ENCODE measurements at regions not wholly inside any gene's neighbourhood (a gene's known extent, or its start where the extent isn't known, plus 50 kb on each side); places are given as distances from the start of the nearest gene placed in this dataset.

DNA sequence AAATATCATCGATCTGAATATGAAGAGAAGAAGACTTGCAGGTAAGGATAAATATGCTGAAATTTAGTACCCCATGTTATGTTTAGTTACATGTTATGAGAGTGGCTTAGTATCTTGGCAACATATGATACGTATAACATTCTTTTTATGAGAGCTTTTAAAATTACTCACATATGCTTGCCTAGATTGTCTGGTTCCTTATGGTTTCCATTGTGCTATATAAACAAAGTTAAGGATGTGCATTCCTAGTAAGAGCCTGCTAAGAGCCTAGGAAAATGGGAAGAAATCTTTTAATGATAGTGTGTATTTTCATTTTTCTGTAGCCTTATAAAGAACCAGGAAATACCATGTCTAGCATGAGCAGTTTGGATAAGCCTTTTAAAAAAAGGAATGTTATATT is 112.0 kb upstream of the KCNN2 start:
- DNase-seq (ENCODE audit: low spot score in 2 of 2): no peak
- WGBS, 2 donors: 54 to 57% methylated on average over 2 of the region's 2 CpGs
- intact Hi-C loops (cut with DNase I; ENCODE audit: low total_unique reads): no loop called here
- TF ChIP-seq, protein P1, sequence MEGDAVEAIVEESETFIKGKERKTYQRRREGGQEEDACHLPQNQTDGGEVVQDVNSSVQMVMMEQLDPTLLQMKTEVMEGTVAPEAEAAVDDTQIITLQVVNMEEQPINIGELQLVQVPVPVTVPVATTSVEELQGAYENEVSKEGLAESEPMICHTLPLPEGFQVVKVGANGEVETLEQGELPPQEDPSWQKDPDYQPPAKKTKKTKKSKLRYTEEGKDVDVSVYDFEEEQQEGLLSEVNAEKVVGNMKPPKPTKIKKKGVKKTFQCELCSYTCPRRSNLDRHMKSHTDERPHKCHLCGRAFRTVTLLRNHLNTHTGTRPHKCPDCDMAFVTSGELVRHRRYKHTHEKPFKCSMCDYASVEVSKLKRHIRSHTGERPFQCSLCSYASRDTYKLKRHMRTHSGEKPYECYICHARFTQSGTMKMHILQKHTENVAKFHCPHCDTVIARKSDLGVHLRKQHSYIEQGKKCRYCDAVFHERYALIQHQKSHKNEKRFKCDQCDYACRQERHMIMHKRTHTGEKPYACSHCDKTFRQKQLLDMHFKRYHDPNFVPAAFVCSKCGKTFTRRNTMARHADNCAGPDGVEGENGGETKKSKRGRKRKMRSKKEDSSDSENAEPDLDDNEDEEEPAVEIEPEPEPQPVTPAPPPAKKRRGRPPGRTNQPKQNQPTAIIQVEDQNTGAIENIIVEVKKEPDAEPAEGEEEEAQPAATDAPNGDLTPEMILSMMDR (IDR thresholded peaks at IDR 0.05): no peak
- no peak for TF ChIP-seq POLR2A (IDR thresholded peaks at IDR 0.05)
- no peak overlapping the region for H3K4me3 ChIP-seq (ENCODE audit: low read depth, poor library complexity, severe bottlenecking)

DNA sequence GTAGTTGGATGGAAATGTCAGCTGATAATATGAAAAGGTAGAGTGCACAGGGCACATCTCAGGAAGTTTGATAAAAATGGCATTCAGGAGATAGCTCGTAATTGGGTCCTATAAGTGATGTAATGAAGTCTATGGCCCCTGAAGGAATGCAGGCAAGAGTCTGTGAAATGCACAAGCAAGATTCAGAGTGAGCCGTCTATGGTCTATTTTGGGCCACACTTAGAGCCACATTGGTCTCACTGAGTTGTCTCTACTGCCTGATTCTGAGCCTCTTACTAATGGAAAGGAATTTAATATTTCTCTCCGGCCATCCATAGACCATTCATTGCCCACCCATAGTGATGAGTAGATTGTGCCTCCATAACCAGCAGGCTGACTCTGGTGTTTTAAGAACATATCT is 111.3 kb upstream of the KCNN2 start:
- DNase-seq (ENCODE audit: low spot score in 2 of 2): no peak
- intact Hi-C loops (cut with DNase I; ENCODE audit: low total_unique reads): no loop called here
- TF ChIP-seq POLR2A (IDR thresholded peaks at IDR 0.05): no peak
- TF ChIP-seq, protein P1 (IDR thresholded peaks at IDR 0.05): no peak
- no peak overlapping the region for H3K4me3 ChIP-seq (ENCODE audit: low read depth, poor library complexity, severe bottlenecking)
- WGBS, 2 donors: 80 to 88% methylated on average over 3 of the region's 3 CpGs

DNA sequence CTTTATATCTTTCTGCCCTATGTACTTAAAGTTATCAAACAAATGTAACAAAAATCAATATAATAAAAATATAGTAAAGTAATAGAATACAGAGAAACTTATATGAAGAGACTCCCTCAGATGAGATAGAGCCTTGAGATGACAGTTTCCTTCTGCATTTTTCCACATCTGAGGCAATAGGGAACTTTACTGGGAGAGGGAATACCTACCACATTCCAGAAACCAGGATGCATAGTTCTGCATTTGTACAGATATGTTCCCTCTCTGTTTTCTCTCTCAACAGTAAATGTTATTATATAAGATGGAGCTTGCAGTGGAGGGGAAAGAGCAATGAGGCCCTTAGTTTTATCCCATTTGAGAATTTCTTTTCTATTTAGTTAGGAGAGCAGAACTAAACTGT is 109.6 kb upstream of the KCNN2 start:
- no peak for DNase-seq (ENCODE audit: low spot score in 2 of 2)
- TF ChIP-seq, protein P1 (IDR thresholded peaks at IDR 0.05): no peak
- TF ChIP-seq POLR2A (IDR thresholded peaks at IDR 0.05): no peak
- H3K4me3 ChIP-seq (ENCODE audit: low read depth, poor library complexity, severe bottlenecking): no peak overlapping the region
- intact Hi-C loops (cut with DNase I; ENCODE audit: low total_unique reads): no loop called here

DNA sequence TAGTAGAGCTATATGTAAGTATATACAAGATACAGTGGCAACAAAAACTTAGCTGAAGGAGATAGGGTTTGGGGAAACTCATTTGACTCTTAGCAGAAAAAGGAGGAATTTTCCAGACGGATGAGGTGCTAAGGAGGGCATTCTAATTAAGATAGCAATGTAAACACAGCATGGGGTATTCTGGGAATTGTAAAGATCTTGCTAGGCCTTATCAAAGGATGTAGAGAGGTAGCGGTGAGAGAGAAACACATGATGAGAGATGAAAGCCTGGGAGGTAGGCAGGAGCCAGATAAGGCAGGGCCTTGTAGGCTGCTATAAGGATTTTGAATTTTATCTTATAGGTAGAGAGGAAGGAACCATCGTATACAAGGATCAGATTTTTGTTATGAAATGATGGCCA is 106.6 kb upstream of the KCNN2 start:
- TF ChIP-seq POLR2A (IDR thresholded peaks at IDR 0.05): no peak
- TF ChIP-seq, protein P1 (IDR thresholded peaks at IDR 0.05): no peak
- H3K4me3 ChIP-seq (ENCODE audit: low read depth, poor library complexity, severe bottlenecking): no peak overlapping the region
- no peak for DNase-seq (ENCODE audit: low spot score in 2 of 2)
- WGBS, 2 donors: 42 to 50% methylated on average over 3 of the region's 3 CpGs
- intact Hi-C loops (cut with DNase I; ENCODE audit: low total_unique reads): no loop called here

DNA sequence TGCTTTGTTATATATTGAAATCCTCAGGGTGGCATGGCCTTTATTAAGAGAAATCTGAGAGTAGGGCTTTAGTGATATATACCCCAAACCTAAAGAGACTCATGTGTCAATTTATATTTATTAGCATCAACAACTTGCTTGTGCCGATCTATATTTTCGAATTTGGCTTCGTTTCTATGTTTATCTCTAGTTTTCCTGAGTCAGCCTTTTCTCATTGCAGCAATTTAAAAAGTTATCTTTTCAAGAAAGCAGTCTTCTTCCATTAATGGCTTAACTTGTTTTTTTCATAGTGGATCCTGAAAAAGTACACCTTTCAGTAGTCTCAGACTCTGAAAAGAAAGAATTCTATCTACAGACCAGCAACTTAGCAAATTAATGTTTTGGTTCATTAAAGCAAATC is 99.9 kb upstream of the KCNN2 start:
- DNase-seq (ENCODE audit: low spot score in 2 of 2): no peak
- no peak overlapping the region for H3K4me3 ChIP-seq (ENCODE audit: low read depth, poor library complexity, severe bottlenecking)
- WGBS, 2 donors: 54 to 61% methylated on average over 3 of the region's 3 CpGs
- TF ChIP-seq POLR2A (IDR thresholded peaks at IDR 0.05): no peak
- TF ChIP-seq, protein P1 (IDR thresholded peaks at IDR 0.05): no peak
- intact Hi-C loops (cut with DNase I; ENCODE audit: low total_unique reads): no loop called here

DNA sequence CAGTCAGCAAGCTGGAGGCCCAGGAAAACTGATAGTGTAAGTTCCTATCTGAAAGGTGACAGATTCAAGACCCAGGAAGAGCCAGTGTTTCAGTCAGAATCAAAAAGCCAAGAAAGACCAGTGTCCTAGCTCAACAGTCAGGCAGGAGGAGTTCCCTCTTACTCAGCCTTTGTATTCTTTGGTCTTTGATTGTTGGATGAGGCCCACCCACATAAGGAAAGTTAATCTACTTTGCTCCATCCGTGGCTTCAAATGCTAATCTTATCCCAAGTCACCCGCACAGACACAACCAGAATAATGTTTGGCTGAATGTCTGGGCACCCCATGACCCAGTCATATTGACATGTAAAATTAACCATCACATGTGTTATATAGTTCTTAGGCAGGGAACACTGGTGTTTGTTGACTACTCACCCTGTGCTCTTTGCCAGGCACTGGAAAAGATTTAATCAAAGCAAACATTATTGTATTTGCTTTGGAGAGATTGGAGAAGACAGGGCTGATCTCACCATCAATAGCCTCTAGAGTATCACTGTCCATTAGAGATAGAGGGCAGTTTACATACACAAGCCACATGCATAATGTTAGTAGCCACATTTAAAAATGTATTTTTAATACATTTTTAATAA is 96.3 kb upstream of the KCNN2 start:
- DNase-seq (ENCODE audit: low spot score in 2 of 2): no peak
- TF ChIP-seq POLR2A (IDR thresholded peaks at IDR 0.05): no peak
- TF ChIP-seq, protein P1 (IDR thresholded peaks at IDR 0.05): no peak
- no peak overlapping the region for H3K4me3 ChIP-seq (ENCODE audit: low read depth, poor library complexity, severe bottlenecking)
- intact Hi-C loops (cut with DNase I; ENCODE audit: low total_unique reads): no loop called here
- WGBS, 2 donors: 63 to 71% methylated on average over 2 of the region's 2 CpGs
